GM18951 (cell line): ENCODE measurements at regions not wholly inside any gene's neighbourhood (a gene's known extent, or its start where the extent isn't known, plus 50 kb on each side); places are given as distances from the start of the nearest gene placed in this dataset.
"Not testable (repeated sequence)": the region's sequence is repeated elsewhere in the genome, so short reads cannot be mapped to it uniquely, and the experiment has no call there.

Source experiments
- POLR2A ChIP-seq: IDR thresholded peaks from 4 replicates; pipeline ENCODE4 v1.6.1; 2011; ENCODE audit warnings: mild to moderate bottlenecking; ENCODE audit not compliant: insufficient read length, insufficient read depth; ENCODE audit errors: extremely low read depth
- in situ Hi-C: fragments of 300-500 bp; cut with MboI; formaldehyde crosslinking; loops from one replicate; pipeline ENCODE4 v1.12.0; 2022; ENCODE audit warnings: low sequenced_read_pairs, mixed read lengths, inconsistent platforms; ENCODE audit not compliant: unreplicated experiment

DNA sequence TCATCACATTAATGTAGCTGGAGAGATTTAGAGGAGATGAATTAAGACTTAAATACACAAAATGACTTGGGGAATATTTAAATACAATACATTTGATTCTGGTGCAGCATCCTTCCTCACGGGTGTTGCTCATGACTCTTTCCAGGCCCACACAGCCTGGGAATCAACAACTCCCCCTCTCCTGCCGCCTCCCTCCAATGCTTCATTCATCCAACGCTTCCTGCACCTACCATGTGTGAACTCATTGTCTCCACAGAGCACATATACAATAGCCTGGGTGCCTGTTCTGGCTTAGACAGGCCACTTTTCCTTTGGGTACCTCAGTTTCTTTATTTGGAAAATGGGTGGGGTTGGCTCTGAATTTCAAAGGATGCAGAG is 476.9 kb upstream of the CADM1 start:
- in situ Hi-C loops = no loop called here
- TF ChIP-seq POLR2A = no peak

DNA sequence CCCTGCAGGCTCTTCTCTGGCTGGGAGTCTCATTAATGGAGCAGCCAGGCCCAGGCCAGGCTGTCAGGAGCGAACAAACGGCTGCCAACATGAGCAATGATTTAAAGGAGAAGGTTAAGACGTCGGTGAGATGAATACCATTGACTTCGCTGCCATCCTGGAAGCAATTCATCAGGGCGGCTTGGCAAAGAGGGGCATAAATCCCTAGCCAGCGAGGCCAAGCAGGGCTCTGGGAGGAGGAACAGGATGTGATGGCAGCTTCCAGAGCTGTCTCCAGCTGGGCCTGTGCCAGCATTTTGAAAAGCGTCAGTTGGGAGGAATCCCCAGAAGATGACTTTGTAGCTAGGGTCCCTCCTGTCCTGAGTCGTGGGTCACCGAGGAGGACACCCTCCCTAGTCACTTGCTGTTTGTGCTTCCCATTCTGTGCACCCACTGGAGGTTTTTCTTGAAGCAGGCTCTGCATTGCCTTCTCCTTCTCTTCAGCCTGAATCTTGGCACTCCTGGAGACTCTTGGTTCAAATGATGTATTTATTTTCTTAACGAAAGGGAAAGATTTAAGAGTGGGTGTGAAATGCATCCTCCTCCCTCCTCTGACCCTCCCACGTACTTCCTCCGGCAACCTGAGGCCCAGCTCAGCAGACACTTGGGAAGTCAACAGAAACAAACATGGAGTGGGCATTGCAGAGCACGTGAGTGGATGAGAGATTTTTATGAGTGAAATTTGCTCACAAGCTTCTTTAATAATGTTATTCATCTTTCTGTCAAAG is 476.3 kb upstream of the CADM1 start:
- in situ Hi-C loops = no loop called here
- no peak for TF ChIP-seq POLR2A

DNA sequence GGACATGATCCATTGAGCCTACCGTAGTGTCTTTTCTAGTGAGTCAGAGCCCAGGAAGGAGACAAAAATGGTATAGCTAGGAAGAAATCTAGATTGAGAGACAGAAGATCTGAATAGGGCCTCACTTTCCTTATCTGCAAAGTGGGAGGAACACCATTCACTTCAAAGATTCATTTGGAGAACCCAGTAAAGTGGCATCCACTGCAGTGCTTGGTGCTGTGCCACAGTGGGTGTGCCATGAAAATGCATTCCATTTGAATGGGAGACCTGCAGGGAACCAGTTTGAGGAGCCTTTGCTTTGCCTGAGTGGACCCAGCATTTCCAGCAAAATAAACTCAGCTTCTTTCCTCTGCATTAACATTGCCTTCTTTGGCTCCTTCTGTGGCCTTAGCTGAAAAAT is 470.5 kb upstream of the CADM1 start:
- TF ChIP-seq POLR2A = no peak
- in situ Hi-C loops = no loop called here

DNA sequence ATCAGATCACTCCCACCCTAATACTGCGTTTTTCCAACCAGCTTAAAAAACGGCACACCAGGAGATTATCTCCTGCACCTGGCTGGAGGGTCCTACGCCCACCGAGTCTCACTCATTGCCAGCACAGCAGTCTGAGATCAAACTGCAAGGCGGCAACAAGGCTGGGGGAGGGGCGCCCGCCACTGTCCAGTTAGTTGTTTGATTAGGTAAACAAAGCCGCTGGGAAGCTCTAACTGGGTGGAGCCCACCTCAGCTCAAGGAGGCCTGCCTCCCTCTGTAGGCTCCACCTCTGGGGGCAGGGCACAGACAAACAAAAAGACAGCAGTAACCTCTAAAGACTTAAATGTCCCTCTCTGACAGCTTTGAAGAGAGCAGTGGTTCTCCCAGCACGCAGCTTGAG is 463.0 kb upstream of the CADM1 start:
- in situ Hi-C loops = not testable (repeated sequence)

DNA sequence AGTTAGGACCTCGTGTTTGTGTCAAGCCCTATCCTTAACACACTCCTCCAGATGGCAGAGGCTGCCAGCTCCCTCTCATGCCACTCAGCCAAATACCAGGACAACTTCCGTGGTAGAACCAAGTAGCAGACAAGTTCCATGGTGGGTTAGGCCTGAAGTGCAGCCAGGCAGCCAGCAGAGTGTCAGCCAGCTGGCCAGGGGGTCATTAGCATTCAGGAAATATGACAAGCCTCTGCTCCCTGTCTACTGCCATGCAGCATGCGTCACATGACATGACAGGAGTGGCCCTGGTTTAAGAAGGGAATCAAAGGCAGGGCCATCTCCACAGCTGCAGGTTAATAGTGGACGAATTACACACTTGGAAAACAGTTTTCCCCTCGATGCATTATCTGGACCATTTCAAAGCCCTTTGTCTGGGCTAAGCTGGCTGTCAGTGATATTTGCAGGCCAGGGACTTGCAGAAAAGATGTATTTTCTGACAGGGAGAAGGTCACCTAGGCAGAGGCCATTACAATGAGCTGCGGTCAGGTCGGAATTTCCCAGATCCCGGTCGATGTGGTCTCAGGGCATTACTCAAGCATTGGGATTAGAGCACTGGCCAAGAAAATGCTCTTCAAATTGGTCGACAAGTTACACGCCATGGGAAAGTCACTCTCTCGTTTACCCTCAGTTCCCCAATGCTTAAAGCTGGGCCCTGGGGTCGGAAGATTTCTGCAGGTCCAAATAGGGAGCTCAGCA is 461.7 kb upstream of the CADM1 start:
- in situ Hi-C loops = no loop called here
- TF ChIP-seq POLR2A = no peak

DNA sequence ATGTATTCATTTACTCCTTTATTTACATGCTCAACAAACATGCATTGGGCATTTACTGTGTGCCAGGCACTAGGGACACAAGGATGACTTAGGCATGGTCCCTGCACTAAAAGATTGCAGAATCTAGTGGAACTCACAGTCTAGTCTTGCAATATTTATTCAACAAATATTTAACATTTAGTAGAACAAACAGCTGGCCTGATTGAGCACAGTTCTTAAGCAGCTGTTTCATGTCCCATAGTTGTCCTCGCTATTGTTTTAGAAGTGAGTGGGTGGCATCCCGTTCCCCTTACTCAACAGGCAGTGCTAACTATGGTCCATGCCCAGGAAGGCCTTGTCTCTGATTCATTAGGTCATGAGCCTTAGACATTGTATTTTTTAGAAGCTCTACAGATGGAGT is 459.9 kb upstream of the CADM1 start:
- no peak for TF ChIP-seq POLR2A
- in situ Hi-C loops = no loop called here

DNA sequence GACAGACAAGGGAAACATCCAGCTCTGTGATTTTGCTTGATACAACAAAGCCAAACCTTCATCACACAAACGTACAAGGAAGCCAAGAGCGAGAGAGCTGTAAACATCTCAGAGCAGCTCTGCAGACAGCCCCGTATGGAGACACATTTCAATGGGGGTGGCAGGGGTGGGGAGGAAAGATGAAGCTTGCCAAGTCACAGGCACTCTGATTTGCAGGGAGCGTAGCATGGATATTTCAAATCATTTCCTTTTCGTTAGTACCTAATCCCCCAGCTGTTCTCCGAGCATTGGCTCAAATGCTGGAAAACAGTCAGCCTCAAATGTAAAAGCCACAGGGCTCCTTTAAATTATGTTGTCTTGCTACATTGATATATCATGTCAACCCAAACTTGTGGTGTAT is 458.9 kb upstream of the CADM1 start:
- TF ChIP-seq POLR2A = no peak
- in situ Hi-C loops = no loop called here

DNA sequence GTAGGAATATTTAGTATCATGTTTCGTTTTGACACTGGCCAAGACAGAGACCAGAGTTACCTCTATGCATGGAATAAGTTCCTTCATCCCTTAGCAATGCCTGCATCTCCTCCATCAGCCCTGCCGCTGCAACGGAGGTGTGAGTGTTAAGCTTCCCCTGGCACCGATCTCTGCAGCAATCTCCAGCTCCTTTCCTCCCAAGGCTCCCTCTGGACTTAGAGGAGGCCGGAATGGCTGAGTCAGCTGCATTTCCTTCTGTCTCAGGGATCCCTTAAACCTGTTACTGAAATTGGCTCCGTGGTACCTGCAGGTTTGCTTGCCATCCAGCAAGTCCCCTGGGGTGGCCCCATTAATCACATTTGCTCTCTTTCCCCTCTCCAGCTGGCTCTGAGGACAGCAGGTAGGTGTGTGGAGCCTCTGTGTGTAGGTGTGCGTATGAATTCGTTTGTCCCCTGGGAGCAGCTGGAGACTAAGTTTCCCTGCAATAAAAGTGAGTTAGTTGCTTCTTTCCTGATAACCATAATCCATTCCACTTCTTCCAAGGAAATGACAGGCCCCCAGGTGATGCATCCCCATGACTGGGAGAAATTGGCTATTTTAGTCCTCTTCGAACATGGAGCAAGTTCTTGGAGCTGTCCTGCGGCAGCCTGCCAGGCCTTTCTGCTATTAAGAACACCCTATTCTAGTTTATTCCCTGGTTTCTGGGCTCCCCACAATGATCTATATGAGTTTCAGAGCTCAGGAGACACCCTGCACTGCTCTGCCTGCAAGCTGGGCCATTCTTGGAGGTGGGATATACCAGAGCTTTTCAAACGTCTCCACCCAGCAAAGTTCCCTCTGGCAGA is 457.2 kb upstream of the CADM1 start:
- no peak for TF ChIP-seq POLR2A
- in situ Hi-C loops = no loop called here

DNA sequence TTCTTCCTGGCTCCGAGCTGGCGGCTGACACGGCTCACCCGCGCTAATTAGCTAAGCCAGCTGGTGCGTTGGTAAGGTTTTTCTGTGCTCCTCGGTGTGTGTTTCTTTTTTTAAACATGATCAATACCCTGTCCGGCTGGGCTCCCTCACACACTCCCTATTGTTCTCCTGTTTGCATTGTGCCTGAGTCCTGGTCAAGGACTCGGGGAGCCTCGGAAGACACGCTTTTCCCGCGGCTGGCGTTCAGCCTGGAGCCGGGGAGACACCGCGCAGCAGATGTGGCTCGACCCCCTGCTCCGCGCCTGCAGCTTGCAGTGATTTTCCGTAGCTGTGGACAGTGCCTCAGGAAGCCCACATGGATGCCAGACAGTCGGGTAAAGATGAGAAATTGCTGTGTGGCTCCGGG is 454.9 kb upstream of the CADM1 start:
- in situ Hi-C loops = no loop called here

DNA sequence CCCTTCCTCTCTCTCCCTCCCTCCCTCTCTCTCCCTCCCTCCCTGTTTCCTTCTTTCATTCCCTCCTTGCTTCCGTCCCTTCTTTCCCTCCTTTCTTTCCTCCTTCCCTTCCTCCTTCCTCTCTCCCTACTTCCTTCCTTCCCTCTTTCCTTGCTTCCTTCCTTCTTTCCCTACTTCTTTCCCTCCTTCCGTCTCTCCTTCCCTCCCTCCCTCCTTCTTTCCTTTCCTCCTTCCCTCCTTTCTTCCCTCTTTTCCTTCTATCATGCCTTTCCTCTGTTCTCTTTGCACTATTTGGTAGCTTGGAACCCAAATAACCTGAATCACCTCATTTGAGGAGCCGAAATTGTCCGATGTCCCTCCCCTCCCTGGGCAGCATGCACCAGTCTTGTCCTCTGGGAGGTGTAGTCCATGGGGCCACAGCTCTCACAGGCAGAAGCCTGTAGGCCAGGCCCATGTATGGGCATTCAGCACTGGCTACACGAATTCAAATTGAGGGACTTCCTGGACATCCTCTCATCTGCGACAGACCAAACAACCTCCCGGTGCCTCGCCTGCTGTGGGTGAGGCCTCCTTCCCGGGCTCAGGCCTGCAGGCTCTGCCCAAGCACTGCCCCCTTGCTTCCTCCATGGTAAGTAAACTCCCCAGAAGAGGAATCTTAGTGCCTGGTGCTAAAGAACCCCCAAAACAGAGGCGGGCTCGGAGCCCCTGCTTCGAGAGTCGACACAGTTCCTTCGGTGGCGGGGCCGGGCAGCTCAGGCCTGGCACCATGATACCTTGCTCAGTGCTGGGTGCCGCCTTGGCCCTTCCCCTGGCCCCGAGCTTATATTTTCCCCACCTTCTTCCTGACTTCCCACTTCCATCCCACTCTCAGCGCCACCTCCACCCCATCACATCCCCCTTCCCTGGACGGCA is 454.1 kb upstream of the CADM1 start:
- no peak for TF ChIP-seq POLR2A
- in situ Hi-C loops = no loop called here

More for the DNA sequence above, 454.9 kb upstream of the CADM1 start:
- TF ChIP-seq POLR2A = no peak

DNA sequence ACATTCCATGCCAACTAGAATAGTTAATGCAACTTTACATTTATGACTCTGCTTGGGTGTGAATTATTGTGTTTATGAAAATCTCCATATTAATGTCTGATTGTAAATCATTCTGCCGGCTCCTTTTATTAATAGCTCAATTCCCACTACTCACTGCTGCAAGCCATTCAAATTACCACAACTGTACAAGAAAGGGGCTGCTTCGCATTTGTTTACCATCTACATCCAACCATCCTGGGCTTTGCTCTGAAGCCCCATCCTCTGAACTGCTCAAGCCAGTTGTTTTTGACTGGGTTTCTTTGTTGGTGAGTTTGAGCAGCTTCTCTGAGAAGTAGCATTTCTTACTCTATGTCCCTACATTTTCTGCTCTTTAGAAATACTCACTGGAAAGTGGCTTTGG is 451.6 kb upstream of the CADM1 start:
- TF ChIP-seq POLR2A = no peak
- in situ Hi-C loops = no loop called here

DNA sequence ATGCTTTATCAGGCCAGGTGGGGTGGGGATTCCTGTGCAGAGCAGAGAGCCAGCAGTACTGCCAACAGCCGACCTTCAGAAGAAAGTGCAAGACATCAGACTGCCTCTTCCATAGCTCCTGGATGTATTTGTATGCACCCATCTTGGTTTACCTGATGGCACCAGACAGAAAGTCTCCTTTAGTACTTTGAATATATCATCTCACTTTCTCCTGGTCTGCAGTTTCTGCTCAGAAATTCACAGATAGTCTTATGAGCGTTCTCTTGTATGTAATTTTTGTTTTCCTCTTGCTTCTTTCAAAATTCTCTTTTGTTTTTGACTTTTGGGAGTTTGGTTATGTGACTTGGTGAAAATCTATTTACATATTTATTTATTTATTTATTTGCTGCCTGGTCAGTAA is 446.4 kb upstream of the CADM1 start:
- in situ Hi-C loops = no loop called here
- TF ChIP-seq POLR2A = no peak

DNA sequence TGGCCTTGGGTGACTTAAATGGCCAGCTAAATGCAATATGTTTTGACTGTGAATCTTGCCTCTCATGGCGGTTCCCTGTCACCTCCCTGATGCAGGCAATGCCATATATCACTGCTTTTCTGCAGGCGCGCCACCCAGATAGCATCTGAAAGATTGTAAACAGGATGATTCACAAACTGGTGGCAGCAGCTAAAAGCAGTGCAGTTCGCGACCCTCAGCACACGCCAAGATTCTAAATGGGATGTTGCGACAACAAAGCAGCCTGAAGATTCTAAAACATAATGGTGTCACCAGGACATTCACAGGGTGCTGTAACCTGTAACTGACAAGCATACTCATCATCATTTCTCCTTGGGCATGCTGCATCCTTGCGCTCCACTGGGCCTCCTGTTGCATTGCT is 440.4 kb upstream of the CADM1 start:
- in situ Hi-C loops = no loop called here
- no peak for TF ChIP-seq POLR2A

DNA sequence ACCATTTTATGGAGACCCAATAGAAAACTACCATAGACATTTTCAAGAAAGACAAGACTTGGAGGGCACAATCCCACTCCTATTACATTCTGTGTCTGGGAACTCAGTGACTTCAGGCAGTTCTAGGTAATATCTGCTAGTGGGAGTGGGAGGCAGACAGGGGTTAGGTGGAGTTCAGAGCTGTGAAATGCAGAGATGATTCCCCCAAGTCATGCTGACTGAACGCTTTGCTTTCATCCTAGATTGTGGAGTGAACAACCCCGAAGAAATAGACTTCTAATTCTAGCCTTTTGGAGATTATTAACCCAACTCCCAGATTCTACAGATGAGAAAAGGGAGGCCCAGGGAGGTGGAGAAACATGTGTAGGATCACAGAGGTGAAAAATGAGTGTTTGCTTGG is 437.8 kb upstream of the CADM1 start:
- in situ Hi-C loops = no loop called here
- no peak for TF ChIP-seq POLR2A
